Bronchial epithelial cell (primary cell): ENCODE measurements at regions not wholly inside any gene's neighbourhood (a gene's known extent, or its start where the extent isn't known, plus 50 kb on each side); places are given as distances from the start of the nearest gene placed in this dataset.
A peak's percentile ranks its signal among the peaks of the same experiment; 100 is the strongest.

Experiments used
- DNase-seq: peaks from one replicate; pipeline ENCODE4 v3.0.0-alpha.2; 2010; ENCODE audit warnings: low read depth
- FAIRE-seq: peaks from 2 replicates; lab custom pipeline; 2011; peaks lifted over from hg19 to GRCh38; lab: Jason Lieb, UNC
- H3K27me3 ChIP-seq: 2 replicates; pipeline ENCODE4 v1.5.1; 2011; ENCODE audit warnings: low read length; ENCODE audit not compliant: control insufficient read depth, insufficient read depth
- H3K36me3 ChIP-seq: 2 replicates; pipeline ENCODE4 v1.5.1; 2011; ENCODE audit warnings: low read length; ENCODE audit not compliant: control insufficient read depth, insufficient read depth
- H3K4me3 ChIP-seq: 2 replicates; pipeline ENCODE4 v1.5.1; 2011; ENCODE audit warnings: mild to moderate bottlenecking, low read depth, low read length, control low read depth
- CTCF ChIP-seq: IDR thresholded peaks from 2 replicates; pipeline ENCODE4 v1.5.1; 2011; ENCODE audit warnings: mild to moderate bottlenecking, moderate library complexity, low read length, control low read depth, inconsistent platforms; ENCODE audit not compliant: insufficient read depth, severe bottlenecking

- Histone ChIP-seq H3K36me3 (no peaks in the 10 kb centered on the region), H3K27me3 (no peaks in the 10 kb centered on the region), H3K4me3 (no peak overlapping the region)
- TF ChIP-seq CTCF = no peak
- no peak for FAIRE-seq
- no peak for DNase-seq
These were observed 1414.6 kb upstream of the MIR17HG start for GRCh38 chr13:89932902-89933301.

GRCh38 chr13:89936256-89936655 lies 1411.2 kb upstream of the MIR17HG start:
- Histone ChIP-seq H3K36me3 (no peaks in the 10 kb centered on the region), H3K27me3 (no peaks in the 10 kb centered on the region), H3K4me3 (no peak overlapping the region)
- TF ChIP-seq CTCF = no peak
- FAIRE-seq (no peak), DNase-seq (peak; percentile 40)

- Histone ChIP-seq H3K27me3 (no peaks in the 10 kb centered on the region), H3K4me3 (no peak overlapping the region), H3K36me3 (no peaks in the 10 kb centered on the region)
- TF ChIP-seq CTCF = no peak
- no peak for FAIRE-seq
- no peak for DNase-seq
These were observed 1410.1 kb upstream of the MIR17HG start for GRCh38 chr13:89937420-89937819.

- H3K4me3 ChIP-seq = no peak overlapping the region
- no peaks in the 10 kb centered on the region for H3K36me3 ChIP-seq
- DNase-seq = no peak
- TF ChIP-seq CTCF = no peak
- no peaks in the 10 kb centered on the region for H3K27me3 ChIP-seq
- FAIRE-seq = no peak
These were observed 1407.1 kb upstream of the MIR17HG start for GRCh38 chr13:89940383-89940782.

GRCh38 chr13:89943139-89943538 lies 1404.3 kb upstream of the MIR17HG start:
- TF ChIP-seq CTCF = no peak
- Histone ChIP-seq H3K36me3 (no peaks in the 10 kb centered on the region), H3K4me3 (no peak overlapping the region), H3K27me3 (no peaks in the 10 kb centered on the region)
- DNase-seq (no peak), FAIRE-seq (no peak)

- H3K36me3 ChIP-seq = no peaks in the 10 kb centered on the region
- DNase-seq (no peak), FAIRE-seq (no peak)
- no peaks in the 10 kb centered on the region for H3K27me3 ChIP-seq
- TF ChIP-seq CTCF = no peak
- H3K4me3 ChIP-seq = no peak overlapping the region
These were observed 1397.3 kb upstream of the MIR17HG start for GRCh38 chr13:89950225-89950624.
